SK-N-SH (cell line): ENCODE measurements at regions not wholly inside any gene's neighbourhood (a gene's known extent, or its start where the extent isn't known, plus 50 kb on each side); places are given as distances from the start of the nearest gene placed in this dataset.

ENCODE experiments used
- CHD2 ChIP-seq: fragments of 150-350 bp; IDR thresholded peaks from 2 replicates; pipeline ENCODE4 v1.6.1; 2018; ENCODE audit warnings: low read length; ENCODE audit not compliant: partially characterized antibody
- CTCF ChIP-seq: fragments of 200-600 bp; sonication (generic); IDR thresholded peaks from 2 replicates; pipeline ENCODE4 v1.6.1; 2017; ENCODE audit warnings: antibody characterized with exemption, mild to moderate bottlenecking, moderate library complexity
- GABPA ChIP-seq: IDR thresholded peaks from 2 replicates; pipeline ENCODE4 v1.4.0; 2012; ENCODE audit warnings: low read depth, mild to moderate bottlenecking
- POLR2AphosphoS5 ChIP-seq: IDR thresholded peaks from 2 replicates; pipeline ENCODE4 v1.6.1; 2012; ENCODE audit warnings: low read depth, low read length
- RAD21 ChIP-seq: IDR thresholded peaks from 2 replicates; pipeline ENCODE4 v1.6.1; 2012; ENCODE audit warnings: mild to moderate bottlenecking, low read length
- SIN3A ChIP-seq: IDR thresholded peaks from 2 replicates; pipeline ENCODE4 v1.6.1; 2012; ENCODE audit warnings: low read depth, mild to moderate bottlenecking, low read length, moderate library complexity, borderline replicate concordance
- TAF1 ChIP-seq: IDR thresholded peaks from 2 replicates; pipeline ENCODE4 v1.6.1; 2012; ENCODE audit warnings: low read depth, mild to moderate bottlenecking, low read length, moderate library complexity, borderline replicate concordance

GRCh38 chr2:45256867-45257641 lies 247.8 kb upstream of the SIX2 start:
- TF ChIP-seq GABPA, result no peak
- TF ChIP-seq CHD2, result no peak
- TF ChIP-seq CTCF, result no peak
- TF ChIP-seq SIN3A, result no peak
- TF ChIP-seq RAD21, result no peak
- TF ChIP-seq TAF1, result no peak
- TF ChIP-seq POLR2AphosphoS5, result no peak
